ENCODE measurements at regions not wholly inside any gene's neighbourhood (a gene's known extent, or its start where the extent isn't known, plus 50 kb on each side); places are given as distances from the start of the nearest gene placed in this dataset.
A peak's percentile ranks its signal among the peaks of the same experiment; 100 is the strongest.
"Not testable (repeated sequence)": the region's sequence is repeated elsewhere in the genome, so short reads cannot be mapped to it uniquely, and the experiment has no call there.

GRCh38 chrX:115912372-115912897, 258.1 kb upstream of the AGTR2 start:
- no peak for DNase-seq

GRCh38 chrX:115913575-115913974, 257.0 kb upstream of the AGTR2 start:
- no peak for DNase-seq

- not testable (repeated sequence) for DNase-seq
These were observed 254.9 kb upstream of the AGTR2 start for GRCh38 chrX:115915625-115916024.

GRCh38 chrX:115929480-115929879, 241.1 kb upstream of the AGTR2 start:
- no peak for DNase-seq

GRCh38 chrX:115936008-115936407, 234.5 kb upstream of the AGTR2 start:
- no peak for DNase-seq

- no peak for DNase-seq
These were observed 231.5 kb upstream of the AGTR2 start for GRCh38 chrX:115939070-115939469.

- no peak for DNase-seq
These were observed 230.8 kb upstream of the AGTR2 start for GRCh38 chrX:115939636-115940160.

GRCh38 chrX:115940348-115940747, 230.2 kb upstream of the AGTR2 start:
- no peak for DNase-seq

GRCh38 chrX:115940888-115941332, 229.6 kb upstream of the AGTR2 start:
- DNase-seq, result peak; percentile 58

- DNase-seq, result no peak
These were observed 229.2 kb upstream of the AGTR2 start for GRCh38 chrX:115941388-115941787.

- no peak for DNase-seq
These were observed 224.5 kb upstream of the AGTR2 start for GRCh38 chrX:115946059-115946458.

- no peak for DNase-seq
These were observed 222.3 kb upstream of the AGTR2 start for GRCh38 chrX:115948018-115948923.

- DNase-seq, result no peak
These were observed 220.4 kb upstream of the AGTR2 start for GRCh38 chrX:115949900-115950822.

- DNase-seq, result no peak
These were observed 218.0 kb upstream of the AGTR2 start for GRCh38 chrX:115952417-115953092.

- DNase-seq, result no peak
These were observed 212.6 kb upstream of the AGTR2 start for GRCh38 chrX:115957862-115958490.

- no peak for DNase-seq
These were observed 211.7 kb upstream of the AGTR2 start for GRCh38 chrX:115958687-115959359.

- DNase-seq, result no peak
These were observed 210.0 kb upstream of the AGTR2 start for GRCh38 chrX:115960440-115961084.

- DNase-seq, result no peak
These were observed 203.6 kb upstream of the AGTR2 start for GRCh38 chrX:115966920-115967319.

- peak; percentile 78 for DNase-seq
These were observed 201.9 kb upstream of the AGTR2 start for GRCh38 chrX:115968436-115969252.

- DNase-seq, result no peak
These were observed 199.8 kb upstream of the AGTR2 start for GRCh38 chrX:115970718-115971117.
